NCI-H2196 (cell line): ENCODE measurements at regions not wholly inside any gene's neighbourhood (a gene's known extent, or its start where the extent isn't known, plus 50 kb on each side); places are given as distances from the start of the nearest gene placed in this dataset.

Experiments used
- DNase-seq: peaks from one replicate; lab custom pipeline; 2025; ENCODE audit not compliant: unreplicated experiment; lab: John Stamatoyannopoulos, UW

DNA sequence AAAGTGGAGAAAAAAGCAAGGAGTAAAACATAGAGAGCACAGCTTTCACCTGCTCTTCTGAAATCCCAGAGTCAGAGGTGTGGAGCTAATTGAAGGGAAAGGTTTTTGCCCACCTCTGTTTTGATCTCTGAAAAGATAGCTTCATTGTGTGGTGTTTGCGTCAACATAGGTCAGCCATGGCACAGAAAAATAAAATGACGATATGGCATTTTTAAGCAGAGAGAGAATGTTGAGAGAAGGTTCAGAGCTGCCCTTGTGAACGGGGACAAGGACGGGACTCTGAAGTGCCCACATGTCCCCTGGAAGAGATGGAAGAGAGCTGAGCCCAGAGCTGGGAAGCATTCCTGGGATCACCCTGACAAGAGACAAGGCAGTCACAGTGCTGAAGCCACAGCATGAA lies 249.4 kb upstream of the PLSCR5 start:
- no peak for DNase-seq

DNA sequence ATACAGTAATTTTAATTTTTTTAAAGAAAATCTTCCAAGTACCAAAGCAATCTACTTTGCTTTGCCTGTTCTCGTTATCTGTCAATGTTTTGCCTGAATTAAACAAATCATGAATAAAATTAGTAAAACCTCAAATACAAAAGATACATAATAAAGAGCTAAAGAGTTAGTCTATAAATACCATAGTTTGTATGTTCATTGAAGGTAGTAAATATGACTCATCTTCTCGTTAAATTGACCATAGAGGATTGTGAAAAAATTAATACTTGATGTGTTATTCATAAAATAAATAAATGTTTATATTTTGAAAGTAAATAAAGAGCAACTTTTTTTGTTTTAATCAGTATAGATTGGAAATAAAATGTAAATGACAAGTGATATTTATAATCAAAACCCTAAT lies 246.5 kb upstream of the PLSCR5 start:
- no peak for DNase-seq

DNA sequence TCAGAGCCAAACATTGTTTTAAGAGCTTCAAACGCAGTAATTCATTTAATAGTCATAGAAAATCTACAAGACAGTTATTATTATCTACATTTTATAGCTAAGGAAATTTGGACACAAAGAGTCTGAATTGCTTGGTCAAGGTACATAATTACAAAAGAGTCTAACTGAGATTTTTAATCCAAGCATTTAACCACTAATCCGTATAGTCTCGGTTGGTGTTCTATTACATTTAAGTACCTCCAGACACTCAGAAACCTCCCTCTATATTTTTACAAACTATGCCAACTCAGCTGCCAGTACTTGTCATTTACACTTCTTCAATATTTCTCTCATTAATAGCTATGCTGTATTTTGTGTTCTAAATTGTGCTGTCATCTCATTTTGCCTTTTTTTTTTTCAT lies 240.2 kb upstream of the PLSCR5 start:
- DNase-seq = no peak

DNA sequence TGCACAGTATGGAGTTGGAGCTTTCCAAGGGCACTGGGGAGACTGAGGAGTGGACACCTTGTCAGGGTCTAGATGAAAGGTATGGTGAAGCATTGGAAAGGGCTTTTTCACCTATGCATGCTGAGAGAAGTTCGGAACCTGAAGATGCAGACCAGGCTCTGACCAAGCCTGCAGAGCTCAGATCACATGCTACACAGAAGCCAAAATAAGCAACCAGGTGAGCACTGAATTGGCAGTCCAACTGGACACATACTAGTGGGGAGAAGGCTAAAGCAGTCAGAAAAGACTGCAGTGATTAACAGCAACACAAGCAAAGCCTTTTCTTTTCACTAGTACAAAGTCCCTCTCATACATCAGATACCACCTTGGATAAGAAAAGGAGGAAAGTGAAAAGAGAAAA lies 238.3 kb upstream of the PLSCR5 start:
- DNase-seq = no peak

DNA sequence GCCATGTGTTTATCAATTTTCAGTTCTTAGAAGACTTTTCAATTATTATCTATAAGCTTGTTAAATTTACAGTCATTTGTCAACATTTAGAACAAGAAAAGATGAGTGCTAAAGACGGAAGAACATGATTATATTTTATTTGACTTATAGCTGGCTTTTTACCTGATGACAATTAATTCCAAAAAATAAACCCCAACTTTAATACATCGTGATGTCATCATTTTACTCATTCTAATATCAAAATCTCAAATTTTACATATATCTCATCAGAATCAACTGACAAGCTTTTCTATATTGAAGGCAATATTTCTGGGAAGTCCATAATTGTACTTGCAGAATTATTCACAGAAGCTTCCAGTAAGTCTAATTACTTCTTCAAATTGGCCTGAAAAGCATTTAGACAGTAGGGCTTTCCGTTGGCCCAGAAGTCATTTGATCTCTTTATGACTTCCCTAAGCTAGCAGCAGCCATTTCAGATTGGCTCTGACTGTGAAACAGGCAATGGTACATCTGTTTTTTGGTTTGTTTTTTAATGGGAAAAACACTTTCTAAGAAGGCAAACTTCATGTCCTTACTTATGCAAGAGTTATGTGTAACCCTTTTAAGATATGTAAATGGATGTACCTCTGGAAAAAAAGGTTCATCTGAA lies 234.7 kb upstream of the PLSCR5 start:
- no peak for DNase-seq

DNA sequence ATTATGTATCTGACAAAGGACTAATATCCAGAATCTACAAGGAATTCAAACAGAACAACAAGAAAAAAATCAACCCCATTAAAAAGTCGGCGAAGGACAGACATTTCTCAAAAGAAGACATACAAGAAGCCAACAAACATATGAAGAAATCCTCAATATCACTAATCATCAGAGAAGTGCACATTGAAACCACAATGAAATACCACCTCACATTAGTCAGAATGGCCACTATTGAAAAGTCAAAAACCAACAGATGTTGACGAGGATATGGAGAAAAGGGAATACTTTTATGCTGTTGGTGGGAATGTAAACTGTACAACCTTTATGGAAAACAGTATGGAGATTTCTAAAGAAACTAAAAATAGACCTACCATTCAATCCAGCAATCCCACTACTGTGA lies 233.1 kb upstream of the PLSCR5 start:
- DNase-seq = no peak

DNA sequence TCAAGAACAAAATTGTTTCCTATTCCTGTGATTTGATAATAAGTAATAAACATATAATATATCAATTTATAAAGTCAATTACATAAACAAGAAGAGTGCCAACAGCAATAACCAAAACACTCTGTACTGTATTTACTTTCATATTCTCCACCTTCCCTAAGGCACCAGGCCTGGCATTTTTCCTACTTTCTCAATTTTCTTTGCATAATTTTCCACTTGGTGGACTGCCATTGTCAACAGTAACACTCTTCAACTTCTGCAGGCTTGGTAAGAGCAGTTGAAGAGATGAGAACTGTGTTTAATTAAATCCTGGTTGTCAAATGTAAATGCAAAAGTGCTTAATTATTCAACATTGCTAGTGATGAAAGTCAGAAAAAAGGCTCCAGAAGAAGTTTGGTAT lies 229.8 kb upstream of the PLSCR5 start:
- no peak for DNase-seq

DNA sequence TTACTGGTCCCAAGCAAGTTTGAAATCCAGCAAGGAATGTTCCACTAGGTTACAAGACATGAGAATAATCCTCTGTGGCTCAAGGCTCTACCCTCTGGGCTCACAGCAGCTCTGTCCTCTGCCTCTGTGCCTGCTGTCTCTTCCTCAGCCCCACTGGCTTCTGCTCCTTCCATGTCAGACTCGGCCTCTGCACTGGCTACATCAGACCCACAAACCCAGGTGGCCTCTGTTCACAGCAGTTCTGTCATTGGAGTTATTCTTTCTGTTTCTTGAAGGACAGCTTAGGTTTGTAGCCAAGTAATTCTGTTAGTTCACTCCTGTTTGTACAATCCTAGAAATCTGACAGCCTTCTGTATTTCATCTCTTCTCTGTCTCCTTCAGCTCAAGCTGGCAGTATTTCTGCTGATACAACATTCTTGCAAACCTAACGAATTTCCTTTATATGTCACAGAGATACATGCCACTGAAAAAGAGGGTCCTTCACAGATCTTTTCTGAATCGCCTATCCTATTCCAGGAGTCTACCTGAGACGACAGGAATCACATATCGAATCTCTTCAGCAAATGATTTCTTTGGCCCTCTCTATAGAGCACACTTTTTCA lies 227.8 kb upstream of the PLSCR5 start:
- no peak for DNase-seq

DNA sequence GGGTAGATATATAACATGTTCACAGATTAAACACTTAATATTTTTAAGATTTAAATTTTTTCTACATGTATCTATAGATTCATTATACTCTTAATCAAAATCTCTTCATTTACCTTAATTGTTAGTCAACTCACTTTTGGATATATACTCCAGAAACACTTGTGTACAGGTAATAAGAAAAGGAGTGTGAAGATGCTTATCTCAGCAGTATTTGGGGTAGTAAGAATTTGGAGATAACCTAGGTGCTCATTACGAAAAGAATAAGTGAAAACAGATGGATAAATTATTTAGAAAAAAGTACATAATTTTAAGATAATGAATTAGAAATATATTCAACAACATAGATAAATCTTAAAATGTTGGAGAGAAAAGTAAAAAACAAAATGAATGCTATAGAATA lies 226.5 kb upstream of the PLSCR5 start:
- no peak for DNase-seq

DNA sequence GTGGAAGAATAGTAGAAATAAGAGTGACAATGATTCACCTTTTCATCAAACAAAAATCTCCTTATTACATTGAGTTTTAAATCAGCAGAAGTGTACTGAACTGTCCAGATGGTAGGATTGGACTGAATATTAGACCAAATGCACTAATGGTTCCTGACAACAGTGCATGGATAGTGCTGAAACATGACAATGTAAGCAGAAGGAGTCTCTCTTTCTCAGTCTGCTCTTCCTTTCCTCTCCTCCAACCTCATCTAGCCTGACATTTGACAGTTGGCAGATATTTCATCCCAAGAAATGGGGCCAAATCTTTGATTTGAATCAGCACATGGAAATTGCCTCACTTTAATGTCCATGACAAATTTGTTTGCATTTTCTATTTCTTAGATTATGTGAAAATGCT lies 225.1 kb upstream of the PLSCR5 start:
- DNase-seq = no peak

DNA sequence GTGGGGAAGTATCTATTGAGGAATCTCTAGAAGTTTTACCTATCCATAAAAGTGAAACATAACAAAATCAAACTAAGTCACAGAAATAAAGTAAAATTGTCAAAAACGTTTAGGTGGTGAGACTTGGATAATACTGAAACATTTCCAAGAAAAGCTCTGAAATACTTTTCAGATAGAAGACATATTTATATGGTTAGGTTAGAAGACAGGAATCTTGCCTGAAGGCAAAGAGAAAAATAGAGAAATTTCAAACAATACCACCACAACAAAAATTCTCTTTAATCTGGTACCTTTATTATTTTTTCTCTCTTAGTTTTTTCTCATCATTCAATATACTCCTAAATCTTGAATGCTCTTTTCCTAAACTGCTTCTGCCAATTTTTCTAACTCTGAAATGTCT lies 222.7 kb upstream of the PLSCR5 start:
- DNase-seq = no peak

DNA sequence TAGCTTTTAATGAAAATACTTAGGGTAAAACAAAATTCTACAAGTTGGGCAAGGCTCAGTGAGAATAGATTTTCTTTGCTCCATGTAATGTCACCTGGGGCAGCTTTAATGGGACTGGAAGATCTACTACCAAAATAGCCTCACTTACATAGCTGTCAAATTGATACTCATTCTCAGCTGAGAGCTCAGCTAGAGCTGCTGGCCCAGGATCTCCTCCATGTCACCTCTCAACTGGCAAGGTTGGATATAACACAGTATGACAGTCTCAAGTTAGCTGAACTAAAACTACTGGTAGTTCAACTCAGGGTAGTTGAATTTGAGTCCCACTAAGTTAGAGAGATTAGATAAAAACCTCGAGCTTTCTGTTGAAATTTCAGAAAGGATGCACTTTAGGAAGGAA lies 218.5 kb upstream of the PLSCR5 start:
- DNase-seq = no peak

DNA sequence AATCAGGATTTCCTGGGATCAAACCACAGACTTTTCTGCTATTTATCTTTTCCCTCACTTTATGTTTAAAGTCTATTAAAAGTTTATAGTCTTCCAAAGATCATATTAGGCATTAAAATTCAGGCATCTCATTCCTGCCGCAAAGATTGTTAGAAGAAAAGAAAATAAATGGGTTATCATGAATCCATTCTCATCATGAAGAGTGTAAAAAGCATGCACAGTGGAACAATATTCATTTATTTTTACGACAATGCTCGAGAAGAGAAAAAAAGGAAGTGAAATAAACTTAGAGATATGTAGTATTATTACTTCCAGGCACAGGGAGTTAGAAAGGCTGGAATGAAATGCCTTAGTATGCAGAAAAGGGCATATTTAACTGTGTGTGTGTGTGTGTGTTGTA lies 213.7 kb upstream of the PLSCR5 start:
- DNase-seq = no peak

DNA sequence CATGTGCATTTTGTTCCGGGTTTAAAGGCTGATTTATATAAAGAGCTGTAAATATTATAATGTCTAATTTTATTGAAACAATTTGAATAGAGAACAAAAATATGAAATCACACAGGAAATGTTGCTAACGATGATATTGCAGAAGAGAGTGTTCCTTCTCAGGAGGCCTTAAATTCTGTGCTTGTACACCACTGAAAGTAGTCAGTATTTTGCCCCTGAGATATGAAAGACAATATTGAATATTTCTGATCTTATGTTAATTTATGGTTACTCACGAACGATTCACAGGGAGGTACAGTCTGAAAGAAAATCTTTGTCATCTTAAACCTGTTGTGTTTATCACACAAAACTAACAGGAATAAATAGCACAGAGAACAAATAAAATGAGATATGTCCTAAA lies 213.2 kb upstream of the PLSCR5 start:
- no peak for DNase-seq

DNA sequence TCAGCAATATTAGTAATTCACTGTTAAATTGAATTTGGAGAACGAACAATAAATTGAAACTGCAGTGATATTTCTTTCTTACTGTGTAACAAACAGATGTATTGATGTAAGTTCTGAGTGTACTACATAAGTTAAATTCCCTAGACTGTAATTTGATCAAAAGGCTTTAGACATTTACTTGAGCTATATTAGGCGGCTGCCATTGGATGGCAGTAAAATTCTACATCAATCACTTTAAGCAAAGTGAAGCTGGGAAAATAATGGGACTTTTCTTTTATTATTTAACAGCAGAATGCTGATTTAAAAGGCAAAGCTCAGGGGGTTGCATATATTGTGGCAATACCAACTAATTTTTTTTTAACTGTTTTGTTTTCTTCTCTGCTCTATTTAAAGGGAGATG lies 212.6 kb upstream of the PLSCR5 start:
- DNase-seq = peak; percentile 10

DNA sequence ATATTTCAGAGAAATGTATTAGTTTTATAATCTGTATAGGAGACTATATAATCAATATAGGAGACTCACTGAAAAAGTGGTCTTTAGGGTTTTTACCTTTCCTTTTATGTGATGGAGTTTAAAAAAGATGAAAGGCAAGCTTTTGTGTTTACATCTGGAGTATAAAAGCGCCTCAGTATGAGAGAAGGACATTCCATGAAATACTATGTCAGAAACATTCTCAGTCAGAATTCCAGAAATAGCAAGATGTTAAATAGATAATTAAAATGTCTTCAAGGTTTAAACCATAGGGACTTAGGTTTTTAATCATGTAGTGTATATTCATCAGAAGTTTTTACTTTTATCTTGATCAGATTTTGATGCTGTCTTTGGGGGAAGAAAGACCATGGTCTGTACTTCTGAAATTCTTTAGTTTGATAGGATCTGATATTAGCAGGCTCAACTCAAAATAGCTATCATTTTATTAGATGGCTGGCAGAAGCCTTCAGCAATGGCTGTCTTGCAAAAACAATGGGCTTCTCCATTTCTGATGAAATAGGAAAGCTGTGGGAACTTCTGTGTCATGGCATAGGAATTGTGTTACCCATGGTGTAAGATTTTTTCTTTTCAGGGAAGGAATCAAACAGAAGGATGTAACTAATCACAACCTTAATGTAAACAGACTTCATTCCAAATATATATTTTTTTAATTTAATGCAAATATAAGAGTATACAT lies 209.6 kb upstream of the PLSCR5 start:
- no peak for DNase-seq

DNA sequence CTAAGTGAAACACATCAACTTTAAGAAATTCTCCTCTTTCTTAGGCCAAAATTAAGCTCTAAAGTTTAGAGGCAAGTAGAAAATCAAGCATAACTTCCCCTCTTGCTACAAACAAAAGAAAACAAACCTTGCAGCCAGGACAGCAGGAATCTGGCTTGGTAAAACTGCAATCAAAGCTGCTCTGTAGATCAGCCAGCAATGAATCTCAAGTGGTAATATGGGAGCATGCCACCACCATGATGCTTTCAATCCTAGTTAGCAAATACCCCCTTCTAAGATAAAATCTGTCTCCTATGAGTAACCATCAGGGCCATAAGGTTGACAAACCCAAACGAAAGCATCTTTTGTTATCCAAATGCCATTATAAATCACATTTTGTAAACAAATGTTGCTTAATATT lies 208.3 kb upstream of the PLSCR5 start:
- no peak for DNase-seq

DNA sequence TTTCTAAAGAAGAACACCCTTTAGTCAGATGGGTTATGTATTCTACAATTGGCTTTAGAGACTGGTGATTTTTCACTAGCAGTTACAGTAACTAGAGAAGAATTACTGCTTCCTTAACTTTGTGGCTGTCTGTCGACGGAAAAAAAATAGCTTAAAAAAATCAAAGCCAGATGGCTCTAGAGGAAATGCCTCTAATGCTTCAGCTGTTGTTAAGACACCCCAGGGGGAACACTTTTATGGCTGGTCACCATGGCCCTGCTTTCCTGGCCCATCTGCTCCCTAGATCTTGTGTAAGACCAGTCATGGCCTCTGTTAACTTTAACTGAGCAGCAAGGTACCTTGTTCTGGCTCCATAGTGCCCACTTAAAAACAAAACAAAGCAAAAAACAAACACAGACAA lies 198.6 kb upstream of the PLSCR5 start:
- no peak for DNase-seq

DNA sequence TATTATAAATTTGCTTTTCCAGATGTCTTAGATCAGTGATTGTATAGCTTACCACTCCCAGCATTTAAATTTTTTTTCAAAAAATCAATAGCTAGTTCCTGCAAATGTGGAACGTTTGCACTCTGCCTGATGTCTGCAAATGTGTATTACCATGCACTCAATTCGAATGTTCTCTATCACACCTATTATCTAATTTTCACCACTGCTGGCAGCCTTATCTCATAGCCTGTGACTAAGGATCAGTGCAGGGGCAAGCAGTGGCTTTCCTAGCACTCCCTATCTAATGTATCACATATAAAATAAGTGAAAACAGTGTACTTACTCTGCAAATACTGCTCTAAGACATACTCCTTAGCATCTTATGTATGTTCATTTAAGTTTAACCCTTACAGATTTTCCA lies 196.3 kb upstream of the PLSCR5 start:
- no peak for DNase-seq

DNA sequence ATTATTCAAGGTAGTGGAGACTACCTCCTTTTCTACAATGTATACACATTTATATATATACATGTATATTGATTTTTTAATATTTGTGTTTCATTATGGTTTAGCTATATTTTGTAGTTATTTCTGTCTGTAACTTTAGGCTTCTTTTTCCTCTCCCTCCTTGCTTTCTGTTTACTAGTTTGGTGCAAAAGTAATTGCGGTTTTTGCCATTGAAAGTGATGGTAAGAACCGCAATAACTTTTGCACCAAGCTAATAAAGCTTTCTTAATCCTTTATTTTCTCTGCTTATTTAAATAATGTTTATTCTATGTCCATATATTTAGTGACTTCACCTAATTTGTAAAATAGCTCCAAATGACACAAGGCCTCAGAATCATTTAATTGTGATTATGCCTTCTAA lies 195.3 kb upstream of the PLSCR5 start:
- DNase-seq = no peak

DNA sequence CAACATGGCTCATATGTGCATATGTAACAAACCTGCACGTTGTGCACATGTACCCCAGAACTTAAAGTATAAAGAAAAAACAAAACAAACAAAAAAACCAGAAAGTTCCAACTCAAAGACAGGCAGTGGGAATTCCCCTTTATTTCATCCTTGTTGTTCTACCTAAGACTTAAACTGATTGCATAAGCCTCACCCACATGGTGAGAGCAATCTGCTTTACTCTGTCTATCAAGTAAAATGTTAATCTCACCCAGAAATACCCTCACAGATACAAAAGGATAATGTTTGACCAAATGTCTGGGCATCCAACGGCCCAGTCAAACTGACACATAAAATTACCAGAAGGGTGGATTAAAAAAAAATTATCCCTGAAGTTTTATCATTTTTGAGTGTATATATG lies 190.9 kb upstream of the PLSCR5 start:
- DNase-seq = no peak

DNA sequence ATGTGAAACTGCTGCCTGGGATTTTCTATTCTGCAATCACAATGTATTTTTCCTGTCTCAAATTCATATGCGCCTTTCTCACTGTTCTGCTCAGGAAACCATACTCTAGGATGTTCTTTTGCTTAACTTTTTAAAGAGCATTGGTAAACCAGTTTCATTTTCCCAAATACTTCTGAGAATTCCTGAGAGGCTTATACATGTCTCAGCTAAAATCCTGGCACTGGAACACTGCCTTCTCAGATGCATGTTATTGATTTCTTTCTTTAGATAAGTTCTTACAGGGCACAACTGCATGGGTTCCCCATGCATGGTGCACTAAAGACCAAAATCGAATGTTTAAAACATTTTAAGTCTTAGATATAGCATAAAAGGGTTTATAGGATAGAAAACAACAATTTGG lies 178.3 kb upstream of the PLSCR5 start:
- no peak for DNase-seq

DNA sequence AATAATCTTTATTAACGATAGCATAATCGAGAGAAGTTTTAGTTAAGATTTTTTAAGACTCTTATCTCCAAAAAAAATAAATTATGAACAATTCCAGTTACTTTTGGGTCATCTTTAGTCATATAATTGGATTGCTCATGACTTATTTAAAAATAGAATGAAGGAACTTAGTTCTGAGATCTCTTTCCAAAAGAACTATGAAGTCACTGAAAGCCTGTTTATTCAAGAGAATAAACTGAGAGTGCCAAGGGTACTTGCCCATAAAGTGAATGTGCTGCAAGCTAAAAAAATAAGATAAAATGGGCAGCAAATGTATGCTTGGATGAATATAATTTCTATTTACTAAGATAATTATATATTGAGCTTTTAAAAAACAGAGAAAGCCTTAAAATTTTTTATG lies 176.5 kb upstream of the PLSCR5 start:
- DNase-seq = no peak
